HEK293 (cell line): ENCODE measurements at regions not wholly inside any gene's neighbourhood (a gene's known extent, or its start where the extent isn't known, plus 50 kb on each side); places are given as distances from the start of the nearest gene placed in this dataset.

Experiments
- KLF1 ChIP-seq: fragments of 450-650 bp; formaldehyde crosslinking; IDR thresholded peaks from 2 replicates; pipeline ENCODE4 v1.5.1; 2016; ENCODE audit warnings: missing biosample characterization, missing genetic modification characterization
- MEIS1 ChIP-seq: sonication (generic); formaldehyde crosslinking; IDR thresholded peaks from 2 replicates; pipeline ENCODE4 v1.8.1; 2022; ENCODE audit warnings: missing genetic modification reagents, mild to moderate bottlenecking, borderline replicate concordance
- RBAK ChIP-seq: fragments of 450-650 bp; formaldehyde crosslinking; IDR thresholded peaks from 2 replicates; pipeline ENCODE4 v1.5.1; 2016; ENCODE audit warnings: missing biosample characterization, missing genetic modification characterization
- ZNF747 ChIP-seq: fragments of 450-650 bp; formaldehyde crosslinking; IDR thresholded peaks from 2 replicates; pipeline ENCODE4 v1.5.1; 2016; ENCODE audit warnings: missing biosample characterization, missing genetic modification characterization
- TF ChIP-seq, protein P1 (sequence below): fragments of 450-650 bp; formaldehyde crosslinking; IDR thresholded peaks from 2 replicates; pipeline ENCODE4 v1.5.1; 2016; ENCODE audit warnings: missing biosample characterization, missing genetic modification characterization
- TF ChIP-seq, protein P2 (sequence below): fragments of 450-650 bp; formaldehyde crosslinking; IDR thresholded peaks from 2 replicates; pipeline ENCODE4 v1.5.1; 2016; ENCODE audit warnings: missing biosample characterization, missing genetic modification characterization

DNA sequence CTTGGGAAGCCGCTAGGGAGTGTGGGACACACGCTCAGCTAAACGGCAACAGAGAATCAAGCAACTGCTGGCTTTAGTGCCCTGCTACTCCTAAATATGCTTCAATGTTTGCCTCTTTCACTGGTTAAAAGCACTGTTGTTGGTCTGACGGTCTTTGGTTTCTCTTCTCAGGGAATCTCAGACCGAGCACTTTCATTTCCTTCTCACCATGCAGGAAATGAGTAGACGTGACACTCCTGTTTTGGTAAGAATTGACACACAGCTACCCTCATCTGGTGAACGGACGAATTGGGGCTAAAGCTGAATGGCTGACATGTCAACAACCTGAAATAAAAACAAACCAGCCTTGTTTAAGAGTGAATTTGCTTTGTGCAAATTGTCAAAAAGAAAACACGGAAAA lies 57.5 kb upstream of the PIWIL1 start:
- TF ChIP-seq, protein P1, sequence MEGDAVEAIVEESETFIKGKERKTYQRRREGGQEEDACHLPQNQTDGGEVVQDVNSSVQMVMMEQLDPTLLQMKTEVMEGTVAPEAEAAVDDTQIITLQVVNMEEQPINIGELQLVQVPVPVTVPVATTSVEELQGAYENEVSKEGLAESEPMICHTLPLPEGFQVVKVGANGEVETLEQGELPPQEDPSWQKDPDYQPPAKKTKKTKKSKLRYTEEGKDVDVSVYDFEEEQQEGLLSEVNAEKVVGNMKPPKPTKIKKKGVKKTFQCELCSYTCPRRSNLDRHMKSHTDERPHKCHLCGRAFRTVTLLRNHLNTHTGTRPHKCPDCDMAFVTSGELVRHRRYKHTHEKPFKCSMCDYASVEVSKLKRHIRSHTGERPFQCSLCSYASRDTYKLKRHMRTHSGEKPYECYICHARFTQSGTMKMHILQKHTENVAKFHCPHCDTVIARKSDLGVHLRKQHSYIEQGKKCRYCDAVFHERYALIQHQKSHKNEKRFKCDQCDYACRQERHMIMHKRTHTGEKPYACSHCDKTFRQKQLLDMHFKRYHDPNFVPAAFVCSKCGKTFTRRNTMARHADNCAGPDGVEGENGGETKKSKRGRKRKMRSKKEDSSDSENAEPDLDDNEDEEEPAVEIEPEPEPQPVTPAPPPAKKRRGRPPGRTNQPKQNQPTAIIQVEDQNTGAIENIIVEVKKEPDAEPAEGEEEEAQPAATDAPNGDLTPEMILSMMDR = no peak
- TF ChIP-seq ZNF747 (tag by site-specific recombination) (no peak), RBAK (no peak), MEIS1 (CRISPR knock-in tag) (no peak), KLF1 (tag by site-specific recombination) (no peak)
- TF ChIP-seq, protein P2, sequence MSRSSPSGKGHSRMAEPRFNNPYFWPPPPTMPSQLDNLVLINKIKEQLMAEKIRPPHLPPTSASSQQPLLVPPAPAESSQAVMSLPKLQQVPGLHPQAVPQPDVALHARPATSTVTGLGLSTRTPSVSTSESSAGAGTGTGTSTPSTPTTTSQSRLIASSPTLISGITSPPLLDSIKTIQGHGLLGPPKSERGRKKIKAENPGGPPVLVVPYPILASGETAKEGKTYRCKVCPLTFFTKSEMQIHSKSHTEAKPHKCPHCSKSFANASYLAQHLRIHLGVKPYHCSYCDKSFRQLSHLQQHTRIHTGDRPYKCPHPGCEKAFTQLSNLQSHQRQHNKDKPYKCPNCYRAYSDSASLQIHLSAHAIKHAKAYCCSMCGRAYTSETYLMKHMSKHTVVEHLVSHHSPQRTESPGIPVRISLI = no peak
